PFSK-1 (cell line): ENCODE measurements at regions not wholly inside any gene's neighbourhood (a gene's known extent, or its start where the extent isn't known, plus 50 kb on each side); places are given as distances from the start of the nearest gene placed in this dataset.

Experiments
- FOXP2 ChIP-seq: optimal IDR thresholded peaks from 2 replicates; pipeline ENCODE3; 2011; ENCODE audit warnings: borderline replicate concordance, control low read depth, inconsistent platforms; ENCODE audit not compliant: insufficient read depth; ENCODE audit errors: extremely low read length, extremely low read depth
- POLR2AphosphoS5 ChIP-seq: IDR thresholded peaks from 2 replicates; pipeline ENCODE4 v1.6.1; 2012; ENCODE audit warnings: low read depth, mild to moderate bottlenecking, control low read depth, low read length, moderate library complexity
- SIN3A ChIP-seq: IDR thresholded peaks from 2 replicates; pipeline ENCODE4 v1.6.1; 2012; ENCODE audit warnings: mild to moderate bottlenecking, low read length, moderate library complexity, borderline replicate concordance; ENCODE audit not compliant: insufficient read depth
- TAF1 ChIP-seq: IDR thresholded peaks from 2 replicates; pipeline ENCODE4 v1.6.1; 2012; ENCODE audit warnings: low read length, control low read depth, borderline replicate concordance; ENCODE audit not compliant: insufficient read depth
- TF ChIP-seq, protein P1 (sequence below), 2 experiments: IDR thresholded peaks; 2 replicates each; pipeline versions ENCODE4 v1.6.1 to v1.8.0; 2011 to 2012; ENCODE audit warnings: low read depth in 2 of 2, low read length in 2 of 2, control low read depth in 1 of 2, inconsistent platforms in 1 of 2, mild to moderate bottlenecking in 1 of 2, moderate library complexity in 1 of 2; ENCODE audit not compliant: insufficient read depth in 1 of 2

GRCh38 chr2:183229386-183229785, 105.1 kb downstream of the NUP35 start:
- TF ChIP-seq SIN3A (no peak), POLR2AphosphoS5 (no peak), FOXP2 (no peak), TAF1 (no peak)
- TF ChIP-seq, protein P1, sequence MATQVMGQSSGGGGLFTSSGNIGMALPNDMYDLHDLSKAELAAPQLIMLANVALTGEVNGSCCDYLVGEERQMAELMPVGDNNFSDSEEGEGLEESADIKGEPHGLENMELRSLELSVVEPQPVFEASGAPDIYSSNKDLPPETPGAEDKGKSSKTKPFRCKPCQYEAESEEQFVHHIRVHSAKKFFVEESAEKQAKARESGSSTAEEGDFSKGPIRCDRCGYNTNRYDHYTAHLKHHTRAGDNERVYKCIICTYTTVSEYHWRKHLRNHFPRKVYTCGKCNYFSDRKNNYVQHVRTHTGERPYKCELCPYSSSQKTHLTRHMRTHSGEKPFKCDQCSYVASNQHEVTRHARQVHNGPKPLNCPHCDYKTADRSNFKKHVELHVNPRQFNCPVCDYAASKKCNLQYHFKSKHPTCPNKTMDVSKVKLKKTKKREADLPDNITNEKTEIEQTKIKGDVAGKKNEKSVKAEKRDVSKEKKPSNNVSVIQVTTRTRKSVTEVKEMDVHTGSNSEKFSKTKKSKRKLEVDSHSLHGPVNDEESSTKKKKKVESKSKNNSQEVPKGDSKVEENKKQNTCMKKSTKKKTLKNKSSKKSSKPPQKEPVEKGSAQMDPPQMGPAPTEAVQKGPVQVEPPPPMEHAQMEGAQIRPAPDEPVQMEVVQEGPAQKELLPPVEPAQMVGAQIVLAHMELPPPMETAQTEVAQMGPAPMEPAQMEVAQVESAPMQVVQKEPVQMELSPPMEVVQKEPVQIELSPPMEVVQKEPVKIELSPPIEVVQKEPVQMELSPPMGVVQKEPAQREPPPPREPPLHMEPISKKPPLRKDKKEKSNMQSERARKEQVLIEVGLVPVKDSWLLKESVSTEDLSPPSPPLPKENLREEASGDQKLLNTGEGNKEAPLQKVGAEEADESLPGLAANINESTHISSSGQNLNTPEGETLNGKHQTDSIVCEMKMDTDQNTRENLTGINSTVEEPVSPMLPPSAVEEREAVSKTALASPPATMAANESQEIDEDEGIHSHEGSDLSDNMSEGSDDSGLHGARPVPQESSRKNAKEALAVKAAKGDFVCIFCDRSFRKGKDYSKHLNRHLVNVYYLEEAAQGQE (IDR thresholded peaks at IDR 0.05; ENCODE audit: insufficient read depth in 1 of 2, low read depth in 2 of 2, low read length in 2 of 2) = no peak

DNA sequence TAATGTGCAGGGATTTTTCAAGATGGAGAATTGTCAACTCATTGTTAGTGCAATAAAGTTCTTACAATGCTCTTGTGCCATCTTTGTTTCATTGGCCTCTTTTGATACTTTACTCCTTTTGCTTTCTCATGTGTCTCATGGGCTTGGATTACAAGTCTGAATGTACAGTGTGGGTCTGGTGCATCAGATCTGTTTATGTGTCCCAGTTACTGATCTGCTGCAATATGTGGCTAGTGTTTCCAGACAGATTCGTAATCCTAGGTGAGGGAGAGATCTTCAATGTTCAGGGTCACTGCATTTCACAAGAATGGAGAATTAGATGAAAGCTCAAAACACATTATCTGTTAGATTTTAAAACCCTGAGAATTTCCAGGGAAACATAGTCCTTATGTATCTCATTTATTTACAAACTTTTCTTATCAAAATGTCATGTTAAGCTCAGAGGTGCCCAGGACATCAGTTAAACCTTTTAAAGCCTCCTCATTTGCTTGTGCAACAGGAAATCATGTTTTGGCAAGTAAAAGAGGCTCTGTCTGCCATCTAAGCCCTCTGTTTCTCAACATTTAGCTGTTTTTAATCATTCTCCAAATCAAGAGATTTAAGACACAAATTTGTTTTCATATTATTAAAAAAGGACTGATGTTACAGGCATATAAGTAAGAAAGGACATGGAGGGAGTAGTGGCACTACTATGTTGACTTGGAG, 108.1 kb downstream of the NUP35 start:
- TF ChIP-seq FOXP2 (no peak), TAF1 (no peak), POLR2AphosphoS5 (no peak), SIN3A (no peak)
- TF ChIP-seq, protein P1 (IDR thresholded peaks at IDR 0.05; ENCODE audit: insufficient read depth in 1 of 2, low read depth in 2 of 2, low read length in 2 of 2) = no peak

DNA sequence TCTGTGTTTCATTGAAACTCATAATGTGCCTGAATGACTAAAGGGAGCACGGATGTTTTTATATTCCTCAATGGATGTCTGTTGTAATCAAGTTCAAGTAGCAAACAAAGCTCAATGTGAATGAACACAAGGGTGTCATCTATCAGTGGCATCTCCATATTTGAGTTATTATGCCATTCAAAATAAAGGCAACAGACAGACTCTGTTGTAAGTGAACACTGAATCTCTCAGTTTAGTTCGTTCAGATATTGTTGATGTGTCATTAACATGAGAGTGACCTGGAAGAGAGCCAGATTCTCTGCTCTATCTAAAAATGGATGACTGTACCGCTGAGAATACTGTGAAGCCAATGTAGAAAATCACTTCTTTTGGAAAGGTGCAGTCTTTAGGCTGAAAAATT, 118.7 kb downstream of the NUP35 start:
- TF ChIP-seq POLR2AphosphoS5 (no peak), FOXP2 (no peak), SIN3A (peak; percentile 61), TAF1 (peak; percentile 14; the same call in 1 of the 2 replicates)
- TF ChIP-seq, protein P1 (IDR thresholded peaks at IDR 0.05; ENCODE audit: insufficient read depth in 1 of 2, low read depth in 2 of 2, low read length in 2 of 2) = no peak

DNA sequence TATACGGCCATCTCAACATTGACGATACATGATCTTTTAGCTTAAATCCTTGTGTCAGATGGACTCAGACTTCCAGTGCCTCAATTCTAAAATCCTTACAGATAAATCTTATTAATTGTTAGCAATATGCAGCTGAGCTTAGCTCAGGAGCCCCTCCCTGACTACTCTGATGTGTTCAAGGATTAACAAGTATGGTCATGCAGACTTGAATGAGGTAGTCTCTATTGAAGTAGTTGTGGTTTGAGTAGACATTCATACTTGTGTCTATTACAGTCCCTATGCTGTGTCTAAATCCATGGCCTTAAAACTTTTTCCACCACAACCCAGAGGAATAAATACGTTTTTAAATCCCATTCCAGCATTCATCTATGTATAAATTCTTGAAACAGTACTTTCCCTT, 119.5 kb downstream of the NUP35 start:
- TF ChIP-seq FOXP2 (no peak), POLR2AphosphoS5 (no peak), TAF1 (no peak), SIN3A (no peak)
- TF ChIP-seq, protein P1 (IDR thresholded peaks at IDR 0.05; ENCODE audit: insufficient read depth in 1 of 2, low read depth in 2 of 2, low read length in 2 of 2) = no peak
